ENCODE measurements at regions not wholly inside any gene's neighbourhood (a gene's known extent, or its start where the extent isn't known, plus 50 kb on each side); places are given as distances from the start of the nearest gene placed in this dataset.
"Not testable (repeated sequence)": the region's sequence is repeated elsewhere in the genome, so short reads cannot be mapped to it uniquely, and the experiment has no call there.

DNA sequence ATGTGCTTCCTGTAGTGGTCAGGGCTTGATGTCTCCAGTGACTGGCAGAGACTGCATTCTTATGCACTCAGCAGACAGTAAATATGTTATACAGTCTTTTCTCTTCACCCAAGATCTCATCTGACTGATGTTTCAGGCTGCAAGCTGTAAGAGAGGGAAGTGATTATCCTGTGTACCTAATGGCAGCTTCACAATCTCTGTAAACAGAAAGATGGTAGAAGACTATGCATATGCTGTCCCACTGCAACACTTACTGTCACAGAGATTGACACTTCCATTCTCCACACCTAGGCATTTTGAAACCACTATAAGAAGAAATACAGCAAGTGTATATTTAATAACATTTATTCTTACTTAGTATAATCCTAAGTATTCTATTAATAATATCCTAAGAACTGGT, 97.6 kb upstream of the ANXA1 start:
- no peak for DNase-seq (ENCODE audit: low spot score)

DNA sequence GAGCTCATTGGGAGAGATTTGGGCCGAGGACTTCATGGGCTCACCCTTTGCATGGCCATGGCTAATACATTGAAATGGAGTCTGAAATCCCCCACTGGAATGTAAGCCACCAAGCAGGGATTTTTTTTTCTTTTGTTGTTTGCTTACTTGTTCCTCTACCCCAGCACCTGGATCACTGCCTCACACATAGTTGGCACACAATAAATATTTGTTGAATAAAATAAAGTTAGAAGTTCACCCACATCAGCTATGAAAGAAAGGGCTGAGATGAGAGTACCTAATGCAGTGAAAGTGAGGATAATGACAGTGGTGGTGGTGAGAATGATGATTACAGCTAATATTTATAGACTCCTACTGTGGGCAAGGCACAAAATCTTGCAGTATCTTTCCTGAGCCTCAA, 98.1 kb upstream of the ANXA1 start:
- DNase-seq (ENCODE audit: low spot score) = no peak

DNA sequence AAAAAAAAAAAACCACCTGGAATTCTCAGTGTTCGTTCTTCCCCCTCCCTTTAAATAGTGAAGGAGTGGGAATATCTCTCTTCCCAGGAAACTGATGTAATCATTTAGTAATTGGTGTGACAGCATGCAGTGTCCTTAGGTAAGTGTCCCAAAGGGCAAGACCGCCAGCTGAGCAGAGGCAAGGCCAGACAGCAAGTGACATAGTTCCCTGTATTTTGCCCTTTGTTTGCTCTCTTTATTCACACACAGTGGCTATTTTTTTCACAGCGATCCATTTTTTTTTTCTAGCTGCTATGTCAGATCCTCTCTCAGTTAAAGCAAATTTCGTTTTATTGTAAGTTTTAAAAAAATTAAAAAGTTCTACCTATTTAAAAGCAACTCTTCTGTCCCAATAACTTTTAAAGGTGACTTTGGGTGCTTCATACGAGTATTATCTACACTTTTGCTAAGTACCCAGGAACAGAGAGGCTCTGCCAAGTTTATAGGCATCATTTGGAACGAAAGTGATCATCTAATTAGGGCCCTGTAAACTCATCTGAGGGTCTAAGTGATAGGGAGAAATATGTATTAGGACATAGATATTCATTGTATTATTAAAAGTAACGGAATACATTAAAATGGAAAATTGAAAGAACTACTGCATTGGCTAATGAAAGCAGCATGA, 98.2 kb upstream of the ALDH1A1 start:
- DNase-seq (ENCODE audit: low spot score) = no peak

DNA sequence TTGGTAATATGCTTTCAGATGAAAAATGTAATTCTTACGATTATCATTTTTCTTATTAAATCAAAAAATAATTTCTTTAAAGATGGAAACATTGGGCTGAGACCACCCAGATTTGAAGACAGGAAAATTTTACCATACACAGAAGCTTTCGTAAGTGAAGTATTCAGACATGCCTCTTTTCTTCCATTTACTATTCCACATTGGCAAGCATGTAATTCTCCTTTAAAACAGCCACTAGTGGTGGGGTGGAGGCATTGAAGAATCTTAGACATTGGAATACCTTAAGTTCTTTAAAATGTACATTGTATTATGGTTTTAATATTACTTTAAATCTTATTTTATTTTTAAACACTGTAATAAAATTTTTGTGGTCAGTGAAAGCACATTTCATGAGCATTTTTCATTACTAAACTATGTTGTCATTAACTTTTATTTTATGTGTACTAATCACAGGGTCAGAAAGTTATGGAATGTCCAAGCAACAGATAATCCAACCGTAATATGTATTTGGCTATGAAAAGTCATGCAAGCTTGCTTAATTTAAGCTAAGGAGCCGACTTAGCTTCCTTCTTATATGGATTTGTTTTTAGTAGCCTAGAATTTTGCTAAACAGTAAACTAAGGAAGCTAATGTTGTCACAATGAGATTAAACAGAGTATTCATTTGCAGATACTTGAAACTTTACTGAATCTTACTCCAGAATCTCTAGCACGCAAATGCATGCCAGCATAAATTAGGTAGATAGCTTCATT, 97.4 kb upstream of the ALDH1A1 start:
- peak; percentile 30 for DNase-seq (ENCODE audit: low spot score)

DNA sequence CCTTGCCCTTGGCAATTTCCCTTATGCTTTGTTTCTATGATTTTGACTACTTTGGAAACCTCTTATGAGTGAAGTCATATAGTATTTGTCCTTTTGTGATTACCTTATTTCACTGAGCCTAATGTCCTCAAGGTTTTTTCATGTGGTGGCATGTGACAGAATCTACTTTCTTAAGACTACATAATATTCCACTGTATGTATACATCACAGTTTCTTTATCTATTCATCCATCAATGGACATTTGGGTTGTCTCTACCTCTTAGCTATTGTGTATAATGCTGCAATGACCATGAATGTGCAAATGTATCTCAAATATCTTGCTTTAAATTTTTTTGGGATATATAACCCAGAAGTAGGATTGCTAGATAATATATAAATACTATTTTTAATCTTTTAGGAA, 96.4 kb upstream of the ALDH1A1 start:
- DNase-seq (ENCODE audit: low spot score) = no peak

DNA sequence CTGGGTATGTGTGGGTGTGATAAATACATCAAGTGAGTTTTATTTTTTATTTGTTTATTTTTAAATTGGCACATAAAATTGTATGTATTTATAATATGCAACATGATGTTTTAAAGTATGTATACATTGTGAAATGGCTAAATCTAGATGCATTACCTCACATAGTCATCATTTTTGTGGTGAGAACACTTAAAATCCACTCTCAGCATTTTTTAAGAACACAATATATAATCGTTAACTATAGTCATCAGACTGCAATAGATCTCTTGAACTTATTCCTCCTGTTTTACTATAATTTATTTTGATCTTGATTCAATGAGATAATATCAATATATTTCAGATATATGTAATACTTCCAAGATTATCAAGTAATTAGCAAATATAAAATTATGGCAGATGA, 93.9 kb upstream of the ALDH1A1 start:
- DNase-seq (ENCODE audit: low spot score) = no peak

DNA sequence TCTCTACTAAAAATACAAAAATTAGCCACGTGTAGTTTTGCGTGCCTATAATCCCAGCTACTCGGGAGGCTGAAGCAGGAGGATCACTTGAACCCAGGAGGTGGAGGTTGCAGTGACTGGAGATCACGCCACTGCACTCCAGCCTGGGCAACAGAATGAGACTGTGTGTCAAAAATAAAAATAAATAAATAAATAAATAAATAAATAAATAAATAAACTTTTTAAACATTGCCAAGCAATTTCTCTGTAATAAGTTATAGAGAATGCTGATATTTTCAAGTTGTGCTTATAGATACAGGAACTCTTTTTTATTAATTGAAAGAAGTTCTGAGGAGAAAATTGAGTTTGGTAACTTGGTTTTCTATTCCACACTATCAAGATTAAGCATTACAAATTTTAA, 91.9 kb upstream of the ALDH1A1 start:
- not testable (repeated sequence) for DNase-seq (ENCODE audit: low spot score)

DNA sequence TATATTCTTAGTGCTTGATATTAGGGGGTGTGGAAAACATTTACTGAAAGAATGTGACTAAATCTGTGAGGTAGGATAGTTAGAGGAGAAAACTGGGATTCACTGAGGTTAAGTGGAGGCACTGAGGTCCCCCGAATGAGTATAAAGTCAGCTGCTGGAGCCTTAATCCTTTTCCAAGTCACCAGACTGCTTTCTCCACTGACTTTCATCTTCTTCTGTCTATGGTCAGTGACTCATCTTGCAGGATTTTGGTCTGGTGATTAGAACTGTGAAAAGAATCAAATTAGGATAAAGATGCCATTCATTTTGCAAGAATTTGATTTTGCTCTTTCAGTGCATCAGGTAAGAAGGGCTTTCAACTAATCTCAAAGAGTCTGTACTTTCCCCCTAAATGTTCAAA, 89.3 kb upstream of the ALDH1A1 start:
- peak; percentile 57 for DNase-seq (ENCODE audit: low spot score)

DNA sequence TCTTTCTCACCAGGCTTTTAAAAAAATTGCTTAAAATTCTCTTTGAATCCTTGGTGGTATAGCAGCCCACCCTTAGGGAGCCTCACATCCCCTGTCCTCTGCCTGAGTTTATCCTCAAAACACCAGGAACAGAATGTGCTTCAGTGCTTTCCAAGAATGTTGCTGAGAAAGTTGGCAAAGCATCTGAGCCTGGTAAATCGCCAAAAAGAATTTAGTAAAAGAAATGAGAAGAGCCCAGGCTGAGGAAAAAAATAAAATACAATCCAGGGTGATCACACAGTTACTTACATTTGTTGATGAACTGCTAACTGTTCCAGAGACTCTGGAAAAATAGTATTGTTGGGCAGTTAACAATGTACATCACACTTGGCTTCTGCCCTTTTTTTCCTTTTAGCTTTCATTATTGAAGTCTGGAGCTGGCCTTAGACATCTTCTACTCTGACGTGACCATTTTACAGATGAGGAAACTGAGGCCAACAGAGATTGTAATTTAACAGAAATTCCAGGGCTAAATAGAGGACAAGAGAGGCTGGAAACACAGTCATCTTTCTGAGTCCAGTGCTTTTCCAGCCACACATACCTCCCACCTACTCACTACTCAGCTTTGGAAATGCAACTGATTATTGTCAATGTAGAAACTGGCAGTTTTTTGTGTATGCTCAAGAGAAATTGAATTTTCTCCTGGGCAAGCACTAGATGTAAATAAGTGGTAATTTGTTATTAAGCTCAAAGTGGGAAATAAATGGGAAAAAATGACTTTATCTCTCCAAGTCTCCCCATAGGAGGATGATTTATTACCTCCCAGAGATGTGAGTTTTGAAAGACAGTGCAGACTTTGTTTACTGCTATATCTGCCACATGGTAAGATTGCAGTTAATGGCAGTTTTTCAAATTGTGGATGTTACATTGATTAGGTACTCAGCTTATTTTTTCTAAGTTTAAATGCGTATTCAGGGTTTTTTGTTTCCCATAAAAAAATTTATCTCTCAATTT, 86.7 kb upstream of the ALDH1A1 start:
- peak; percentile 15 for DNase-seq (ENCODE audit: low spot score)

DNA sequence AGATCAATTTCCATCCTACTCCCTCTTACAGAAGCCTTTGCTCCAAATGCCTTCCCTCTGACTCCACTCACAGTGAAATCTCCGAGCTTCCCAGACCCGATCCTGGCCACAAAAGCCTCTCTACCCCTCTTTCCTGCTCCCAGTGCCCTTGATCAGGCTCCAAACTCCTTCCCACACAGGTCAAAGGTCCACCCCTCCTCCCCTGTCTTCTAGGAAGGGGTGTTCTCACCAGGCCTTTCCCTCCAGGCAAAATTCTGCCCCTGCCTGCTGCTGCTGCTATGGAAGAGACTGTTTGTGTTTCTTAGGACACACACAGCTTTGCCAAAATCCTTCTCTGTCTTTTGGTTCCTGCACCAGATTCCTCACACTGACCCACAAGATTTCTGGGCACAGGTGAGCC, 85.8 kb upstream of the ALDH1A1 start:
- peak; percentile 28 for DNase-seq (ENCODE audit: low spot score)

DNA sequence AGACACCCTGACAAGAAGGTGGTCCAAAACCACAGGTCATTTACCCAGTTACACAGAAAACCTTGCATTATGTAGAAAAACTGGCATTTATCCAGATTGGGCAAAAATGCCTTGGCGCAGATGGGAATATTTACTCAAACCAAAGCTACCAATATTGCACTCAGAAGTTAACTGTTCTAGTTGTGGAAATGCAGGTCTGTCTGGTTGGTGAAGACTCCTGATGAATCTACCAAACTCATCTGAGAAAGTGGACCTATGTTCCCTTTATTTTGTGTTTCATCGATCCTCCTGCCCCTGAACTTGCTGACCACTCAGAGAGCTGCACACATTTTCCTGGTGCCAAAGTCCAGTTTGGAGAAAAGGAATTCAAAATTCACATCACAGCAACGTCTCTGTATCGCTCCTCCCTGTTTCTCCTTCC, 85.2 kb upstream of the ALDH1A1 start:
- no peak for DNase-seq (ENCODE audit: low spot score)

DNA sequence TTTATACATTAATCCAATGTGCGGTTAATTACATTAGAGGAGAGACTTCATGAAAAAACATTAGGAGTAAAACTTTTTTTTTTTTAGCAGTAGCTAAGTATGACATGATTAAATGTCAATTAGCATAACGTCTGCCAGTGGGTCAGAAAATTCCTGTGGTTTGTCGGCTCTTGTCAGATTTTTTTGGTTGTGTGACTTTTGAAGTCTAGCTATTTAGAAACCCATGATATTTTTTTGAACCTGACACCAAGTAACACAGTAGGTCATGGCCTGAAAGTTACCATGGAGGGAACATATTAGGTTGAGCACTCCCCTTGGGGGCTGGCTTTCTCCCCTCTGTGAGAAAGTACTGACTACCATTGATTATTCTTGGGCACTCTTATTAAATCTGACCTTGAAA, 84.8 kb upstream of the ALDH1A1 start:
- no peak for DNase-seq (ENCODE audit: low spot score)

DNA sequence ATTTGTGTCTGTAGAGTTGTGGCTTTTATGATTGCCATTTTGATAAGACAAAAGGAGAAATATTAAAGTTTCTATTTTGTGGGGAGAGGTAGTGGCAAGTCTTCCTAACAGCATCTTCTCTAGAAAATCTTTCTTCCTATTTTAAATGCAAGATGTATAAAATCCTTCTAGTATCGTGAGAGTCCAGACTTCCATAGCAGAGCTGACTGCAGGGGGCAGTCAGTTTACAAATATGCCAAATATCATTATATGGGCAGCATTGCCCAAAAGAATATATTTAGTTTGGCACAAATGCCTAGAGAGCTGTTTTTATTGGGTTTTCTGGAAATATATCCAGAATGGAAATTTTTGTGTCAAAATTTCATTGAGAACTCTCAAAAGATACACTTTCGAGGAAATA, 82.1 kb upstream of the ALDH1A1 start:
- no peak for DNase-seq (ENCODE audit: low spot score)

DNA sequence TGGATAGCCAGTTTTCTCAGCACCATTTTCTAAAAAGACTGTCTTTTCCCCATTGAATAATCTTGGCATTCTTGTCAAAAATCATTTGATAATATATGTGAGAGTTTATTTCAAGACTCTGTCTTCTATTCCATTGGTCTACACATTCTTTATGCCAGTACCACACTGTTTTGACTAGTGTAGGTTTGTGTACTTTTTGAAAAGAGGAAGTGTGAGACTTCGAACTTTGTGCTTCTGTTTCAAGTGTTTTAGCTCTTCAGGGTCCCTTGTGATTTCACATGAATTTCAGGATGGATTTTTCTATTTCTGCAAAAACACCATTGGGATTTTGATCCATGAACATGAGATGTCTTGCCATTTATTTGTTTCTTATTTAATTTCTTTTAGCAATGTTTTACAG, 78.5 kb upstream of the ALDH1A1 start:
- no peak for DNase-seq (ENCODE audit: low spot score)

DNA sequence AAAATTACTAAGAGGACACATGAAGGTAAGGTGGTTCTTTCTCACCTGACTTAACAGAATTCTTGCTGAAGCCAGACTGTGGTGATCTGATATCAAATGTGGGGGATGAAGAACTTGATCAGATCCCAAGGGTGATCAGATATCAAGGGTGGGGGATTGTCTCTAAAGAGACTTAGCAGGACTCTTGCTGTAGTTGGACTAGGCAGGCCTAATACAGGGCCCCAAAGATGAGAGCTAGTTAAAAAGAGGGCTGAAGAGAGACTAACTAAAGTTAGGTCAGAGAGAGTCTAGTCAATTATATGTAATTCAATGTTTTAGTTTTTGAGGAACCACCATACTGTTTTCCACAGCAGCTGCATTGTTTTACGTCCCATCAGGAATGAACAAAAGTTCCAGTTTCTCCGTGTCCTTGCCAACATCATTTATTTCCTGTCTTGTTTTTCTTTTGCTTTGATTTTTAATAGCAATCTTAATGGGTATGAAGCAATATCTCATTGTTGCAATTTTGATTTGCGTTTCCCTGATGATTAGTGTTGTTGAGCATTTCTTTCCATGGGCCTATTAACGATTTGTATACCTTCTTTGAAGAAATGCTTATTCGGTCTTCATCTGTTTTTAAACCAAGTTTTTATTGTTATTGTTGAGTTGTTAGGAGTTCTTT, 77.6 kb upstream of the ALDH1A1 start:
- DNase-seq (ENCODE audit: low spot score) = no peak

DNA sequence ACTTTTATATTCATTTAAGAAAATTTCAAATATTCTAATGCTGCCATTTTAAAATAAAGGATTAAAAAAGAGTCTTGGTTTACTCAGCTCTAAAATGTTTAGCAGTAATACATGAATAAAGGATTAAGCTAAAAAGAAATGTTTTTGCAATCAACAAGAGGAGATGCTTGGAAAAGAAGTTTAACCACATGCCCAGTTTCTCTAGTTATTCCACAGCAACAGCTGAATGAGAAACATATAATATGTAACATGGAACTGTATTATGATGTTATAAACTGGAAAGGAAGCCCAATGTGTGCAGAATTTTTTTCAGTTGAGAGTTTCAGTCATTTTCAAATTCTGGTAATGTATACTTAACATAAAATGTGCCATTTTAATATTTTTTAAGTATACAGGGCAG, 76.5 kb upstream of the ALDH1A1 start:
- no peak for DNase-seq (ENCODE audit: low spot score)

DNA sequence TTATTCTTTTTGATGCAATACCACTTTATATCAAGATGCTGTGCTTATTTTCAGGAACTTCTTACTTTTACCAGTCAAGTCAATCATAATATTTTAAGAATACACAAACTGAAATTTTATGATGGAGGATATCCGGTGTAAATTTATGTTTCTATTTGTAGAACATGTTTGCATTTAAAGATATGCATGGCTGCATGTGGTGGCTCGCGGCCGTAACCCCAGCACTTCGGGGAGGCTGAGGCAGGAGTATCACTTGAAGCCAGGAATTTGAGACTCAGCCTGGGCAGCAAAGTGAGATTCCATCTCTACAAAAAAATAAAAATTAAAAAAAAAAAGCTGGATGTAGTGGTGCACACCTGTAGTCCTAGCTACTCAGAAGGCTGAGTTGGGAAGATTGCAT, 73.5 kb upstream of the ALDH1A1 start:
- no peak for DNase-seq (ENCODE audit: low spot score)

DNA sequence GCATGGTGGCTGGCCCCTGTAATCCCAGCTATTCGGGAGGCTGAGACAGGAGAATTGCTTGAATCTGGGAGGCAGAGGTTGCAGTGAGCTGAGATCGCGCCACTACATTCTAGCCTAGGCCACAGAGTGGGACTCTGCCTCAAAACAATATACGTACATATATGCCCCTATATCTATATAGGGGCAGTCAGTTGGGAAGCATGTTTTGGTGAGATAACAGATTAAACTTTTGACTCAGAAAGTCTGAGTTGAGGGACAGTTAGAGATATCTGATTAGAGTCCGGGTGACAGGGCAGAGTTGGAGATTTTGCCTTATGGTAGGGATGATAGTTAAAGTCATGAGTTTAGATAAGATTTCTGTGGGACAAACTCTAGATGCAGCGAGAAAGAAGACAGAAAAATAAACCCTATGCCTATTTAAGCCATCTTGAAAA, 71.8 kb upstream of the ALDH1A1 start:
- DNase-seq (ENCODE audit: low spot score) = no peak

DNA sequence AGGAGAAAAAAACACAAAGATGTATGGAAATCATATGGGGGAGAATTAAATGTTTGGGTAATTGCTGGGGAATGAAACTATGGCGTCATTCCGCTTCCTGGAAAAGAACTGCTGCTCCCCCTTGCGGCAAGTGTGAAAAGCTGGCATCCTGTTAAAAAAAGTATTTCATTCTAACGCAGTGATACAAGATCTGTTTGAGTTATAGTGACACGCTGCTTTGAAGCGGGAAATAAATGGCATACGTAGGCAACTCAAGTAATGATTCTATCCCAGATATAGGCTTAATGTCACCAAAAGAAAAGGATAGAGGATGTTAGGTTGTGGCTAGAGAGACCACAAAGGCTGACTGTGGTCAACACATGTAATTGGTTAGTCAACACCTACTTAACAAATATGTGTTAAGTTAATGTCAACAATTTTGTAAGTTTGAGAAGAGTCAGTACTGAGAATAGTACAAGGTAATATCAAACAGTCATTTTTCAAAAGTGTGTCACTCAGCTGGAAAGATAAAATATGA, 70.2 kb upstream of the ALDH1A1 start:
- peak; percentile 64 for DNase-seq (ENCODE audit: low spot score)

DNA sequence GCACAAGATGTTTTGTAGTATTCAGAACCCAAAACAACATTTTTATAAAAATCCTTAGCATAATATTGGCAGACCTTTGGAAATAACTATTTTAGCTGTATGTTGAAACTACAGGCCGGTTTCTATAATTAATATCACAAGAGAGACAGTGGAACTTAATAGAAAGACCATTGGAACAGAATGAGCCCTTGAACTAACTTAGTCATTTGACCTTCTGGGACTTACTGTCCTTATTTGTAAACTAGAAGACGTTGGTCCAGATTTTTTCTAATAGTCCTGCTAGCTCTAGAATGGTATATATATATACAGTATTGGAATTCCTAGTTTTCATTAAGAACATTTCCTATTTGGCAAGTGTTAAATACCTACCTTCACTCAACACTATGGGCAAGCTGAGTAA, 69.5 kb upstream of the ALDH1A1 start:
- DNase-seq (ENCODE audit: low spot score) = no peak

DNA sequence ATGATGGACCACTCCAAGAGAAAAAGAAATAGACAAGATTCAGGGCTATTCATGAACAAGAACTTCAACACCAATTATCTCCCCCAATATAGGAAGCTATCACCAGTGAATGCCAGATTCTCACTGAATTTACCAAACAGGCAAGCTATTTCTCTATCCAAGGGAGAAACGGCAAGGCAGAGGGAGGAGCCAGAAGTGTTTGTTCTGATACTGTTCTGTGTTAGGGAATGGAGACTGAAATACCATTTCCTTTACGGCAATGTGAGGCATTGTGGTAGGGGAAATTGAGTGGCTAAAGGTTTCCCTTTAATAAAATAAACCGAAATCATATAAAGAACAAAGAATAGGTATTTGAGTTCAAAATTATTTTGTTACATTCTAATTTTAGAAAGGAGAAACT, 68.0 kb upstream of the ALDH1A1 start:
- DNase-seq (ENCODE audit: low spot score) = no peak

DNA sequence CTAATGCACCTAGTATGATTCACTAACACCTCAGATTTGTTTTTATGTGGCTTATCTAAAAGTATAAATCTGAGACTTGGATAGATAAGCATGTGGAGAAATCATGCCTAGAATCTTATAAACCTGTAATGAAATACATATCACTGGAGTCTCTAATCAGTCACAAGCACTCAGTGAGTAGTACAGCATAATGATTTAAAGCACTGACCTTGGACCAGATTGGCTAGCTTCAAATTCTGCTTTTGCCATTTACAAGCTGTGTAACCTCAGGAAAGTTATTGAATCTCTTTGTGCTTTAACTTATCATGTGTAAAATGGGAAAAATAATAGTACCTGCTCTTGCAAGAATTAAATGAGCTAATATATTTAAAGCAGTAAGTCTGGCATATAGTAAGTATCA, 61.2 kb upstream of the ALDH1A1 start:
- DNase-seq (ENCODE audit: low spot score) = no peak

Data from GM03348 (cell line).